ENCODE measurements at regions not wholly inside any gene's neighbourhood (a gene's known extent, or its start where the extent isn't known, plus 50 kb on each side); places are given as distances from the start of the nearest gene placed in this dataset.

- no peak for DNase-seq
Observed at GRCh38 chr5:27434335-27434734, 395.9 kb upstream of the CDH9 start.

- no peak for DNase-seq
Observed at GRCh38 chr5:27414099-27414498, 375.7 kb upstream of the CDH9 start.

DNA sequence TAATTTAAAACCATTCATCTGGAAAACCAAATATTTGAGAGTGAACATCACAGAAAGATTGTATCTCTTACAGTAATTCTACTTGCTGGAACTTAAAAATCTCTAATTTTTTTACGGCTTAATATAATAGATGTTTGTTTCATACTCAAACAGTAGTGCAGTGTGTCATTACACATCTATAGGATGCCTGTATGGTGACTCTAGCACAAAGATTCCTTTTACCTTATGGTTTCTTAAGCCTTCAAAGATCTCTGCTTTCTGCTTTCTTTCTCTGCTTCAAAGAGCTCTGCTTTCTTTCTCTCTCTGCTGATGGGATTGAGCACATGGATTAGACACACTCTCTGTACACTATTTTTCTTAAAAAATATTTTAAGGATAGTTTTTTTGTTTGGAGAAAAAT is 374.0 kb upstream of the CDH9 start:
- no peak for DNase-seq

- DNase-seq: no peak
Observed at GRCh38 chr5:27406020-27406419, 367.6 kb upstream of the CDH9 start.

GRCh38 chr5:27403243-27403882 is 365.0 kb upstream of the CDH9 start:
- DNase-seq: peak in 2 of 3 donors; percentile 32 to 46

DNA sequence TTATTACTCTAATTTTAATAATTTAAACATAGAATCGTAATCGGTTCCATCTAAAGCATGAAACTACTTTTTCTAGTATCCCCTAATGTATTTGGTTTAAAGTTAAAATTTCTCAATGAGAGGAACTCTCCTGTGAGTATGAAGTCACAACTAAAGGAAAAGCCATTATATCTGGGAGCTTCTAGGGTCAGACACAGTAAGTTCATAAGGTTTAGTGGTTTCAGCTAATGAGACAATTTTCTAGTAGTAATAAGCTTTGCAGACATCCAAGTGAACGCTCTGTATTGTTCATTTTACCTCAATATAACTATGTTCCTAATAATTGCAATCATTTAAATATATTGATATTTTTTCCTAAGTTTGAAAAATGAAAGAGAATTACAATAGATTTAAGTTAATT is 364.4 kb upstream of the CDH9 start:
- DNase-seq: peak in 2 of 3 donors; percentile 1 to 10

- DNase-seq: no peak
Observed at GRCh38 chr5:27396998-27397397, 358.6 kb upstream of the CDH9 start.

DNA sequence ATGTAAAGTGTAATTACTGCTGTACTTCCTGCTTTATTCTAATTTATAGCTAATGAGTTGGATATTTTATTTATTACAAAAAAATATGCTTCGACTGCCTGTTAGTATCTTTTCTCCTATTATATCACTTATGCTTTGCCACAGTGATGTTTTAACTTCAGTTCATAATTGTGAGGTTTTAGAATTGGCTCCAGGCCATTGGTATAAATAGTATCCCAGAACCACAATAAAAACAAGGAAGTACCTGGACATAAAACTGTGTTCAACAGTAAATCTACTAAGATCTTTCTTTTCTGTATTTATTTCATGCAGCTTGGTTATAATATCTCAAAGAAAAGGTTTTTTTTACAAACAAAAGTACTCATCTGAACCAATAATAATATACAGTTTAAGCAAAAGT is 354.3 kb upstream of the CDH9 start:
- DNase-seq: no peak

DNA sequence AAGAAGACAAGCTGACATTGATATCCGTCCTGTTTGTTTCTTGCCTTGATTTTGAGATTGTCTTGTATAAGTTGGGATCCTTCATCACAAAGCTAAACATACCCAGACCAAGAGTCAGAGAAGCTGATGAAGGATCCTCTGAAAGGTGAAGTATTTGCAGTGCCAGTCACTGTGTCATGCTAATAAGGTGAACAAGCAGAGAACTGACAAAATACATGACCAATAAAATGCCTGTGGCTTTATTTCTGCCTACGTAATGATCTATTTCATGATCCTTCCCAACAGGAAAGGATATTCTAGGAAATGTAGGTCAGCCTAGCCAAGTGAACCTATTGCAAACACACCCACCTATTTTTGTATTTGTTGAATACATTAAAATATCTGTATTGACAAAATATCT is 351.3 kb upstream of the CDH9 start:
- no peak for DNase-seq

- DNase-seq: no peak
Observed at GRCh38 chr5:27388755-27389154, 350.4 kb upstream of the CDH9 start.

- no peak for DNase-seq
Observed at GRCh38 chr5:27387535-27388073, 349.2 kb upstream of the CDH9 start.

- DNase-seq: no peak
Observed at GRCh38 chr5:27381686-27382085, 343.3 kb upstream of the CDH9 start.

- no peak for DNase-seq
Observed at GRCh38 chr5:27377626-27378025, 339.2 kb upstream of the CDH9 start.

- no peak for DNase-seq
Observed at GRCh38 chr5:27353970-27354369, 315.6 kb upstream of the CDH9 start.

- DNase-seq: no peak
Observed at GRCh38 chr5:27353540-27353939, 315.2 kb upstream of the CDH9 start.

DNA sequence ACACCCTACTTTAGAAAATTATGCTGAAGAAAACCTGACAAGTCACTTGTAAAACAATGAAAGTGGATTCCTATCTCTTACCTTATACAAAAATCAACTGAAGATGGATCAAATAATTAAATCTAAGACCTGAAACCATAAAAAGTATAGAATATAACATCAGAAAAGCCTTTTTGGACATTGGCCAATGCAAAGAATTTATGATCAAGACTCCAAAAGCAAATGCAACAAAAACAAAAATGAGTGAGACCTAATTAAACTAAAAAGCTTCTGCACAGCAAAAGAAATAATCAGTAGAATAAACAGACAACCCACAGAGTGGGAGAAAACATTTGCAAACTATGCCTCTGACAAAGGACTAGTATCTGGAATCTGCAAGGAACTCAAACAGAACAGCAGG is 303.0 kb upstream of the CDH9 start:
- DNase-seq: no peak

GRCh38 chr5:27336817-27337216 is 298.4 kb upstream of the CDH9 start:
- no peak for DNase-seq

- peak in 1 of 3 donors; percentile 60 for DNase-seq
Observed at GRCh38 chr5:27328480-27328879, 290.1 kb upstream of the CDH9 start.

DNA sequence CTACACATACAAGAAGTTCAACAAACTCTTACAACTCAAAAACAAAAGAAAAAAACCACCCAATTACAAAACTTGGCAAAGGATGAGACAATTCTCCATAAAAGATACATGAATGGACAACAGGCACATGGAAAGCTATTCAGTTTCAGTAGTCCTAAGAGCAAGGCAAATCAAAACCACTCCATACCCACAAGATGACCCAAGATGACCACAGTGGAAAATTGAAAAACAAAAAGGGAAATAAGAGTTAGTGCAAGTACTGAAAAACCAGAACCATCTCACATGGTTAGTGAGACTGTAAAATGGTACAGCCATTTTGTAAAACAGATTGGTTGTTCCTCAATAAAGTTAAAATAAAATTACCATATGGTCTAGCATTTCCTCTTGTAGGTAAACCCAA is 287.1 kb upstream of the CDH9 start:
- DNase-seq: no peak

GRCh38 chr5:27318701-27319100 is 280.3 kb upstream of the CDH9 start:
- DNase-seq: no peak

DNA sequence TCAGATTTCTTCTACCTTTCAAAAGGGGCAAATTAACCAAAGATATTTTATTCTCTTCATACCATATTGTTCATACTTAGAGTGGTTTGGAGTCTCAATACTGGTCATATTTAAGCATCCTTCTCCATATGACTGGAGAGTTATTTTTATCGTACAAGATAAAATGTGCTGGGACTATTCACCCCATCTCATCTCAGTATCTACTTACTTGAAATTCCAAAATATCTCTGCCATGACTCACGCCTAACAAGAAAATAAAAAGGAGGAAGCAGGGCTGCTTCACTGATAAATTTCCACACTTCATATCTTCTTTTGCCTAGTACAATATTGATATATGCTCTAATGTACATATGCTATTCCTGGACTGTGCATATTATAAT is 277.9 kb upstream of the CDH9 start:
- peak in 1 of 3 donors; percentile 81 for DNase-seq

DNA sequence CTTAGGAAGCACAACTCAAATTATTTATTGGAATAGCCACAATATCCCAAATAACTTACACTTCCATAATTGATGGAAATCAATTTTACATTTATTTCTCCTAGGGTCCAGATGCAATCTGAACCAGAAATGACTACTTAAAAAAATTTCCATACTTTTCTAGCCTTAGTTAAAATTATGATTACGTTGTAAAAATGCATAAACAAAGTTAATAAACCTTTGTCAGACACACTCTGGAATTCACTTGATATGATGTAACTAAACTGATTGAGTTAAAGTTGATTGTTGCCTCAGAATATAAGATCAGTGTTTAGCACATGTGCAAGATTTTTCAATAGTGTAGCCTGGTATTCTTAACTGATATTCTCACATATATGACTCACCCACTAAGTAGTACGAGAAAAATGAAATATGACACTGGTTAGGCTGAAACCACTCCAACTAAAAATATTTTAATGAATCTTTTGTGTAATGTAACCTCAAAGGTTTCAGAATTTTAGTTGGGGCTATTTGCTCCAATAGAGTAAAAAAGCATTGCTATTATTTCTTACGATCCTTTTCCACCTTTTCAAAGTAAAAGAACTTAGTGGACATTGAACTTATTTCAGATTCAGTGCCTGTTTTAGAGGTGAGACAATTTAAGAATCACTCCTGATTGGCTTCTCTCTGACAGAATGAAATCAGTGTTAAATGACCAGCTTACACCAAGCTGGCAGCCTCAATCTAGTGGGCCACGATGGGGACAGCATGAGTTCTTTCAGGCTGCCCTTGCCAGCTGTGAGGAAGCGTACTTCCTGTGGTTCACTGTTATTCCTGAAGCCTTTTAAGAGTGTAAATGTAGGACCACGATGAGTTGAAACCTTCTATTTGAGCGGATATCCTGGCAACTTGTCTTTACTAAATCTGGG is 277.2 kb upstream of the CDH9 start:
- DNase-seq: peak in 1 of 3 donors; percentile 56

- no peak for DNase-seq
Observed at GRCh38 chr5:27313549-27313948, 275.2 kb upstream of the CDH9 start.

Measured in muscle of back (tissue), 3 donors.